ENCODE measurements at regions not wholly inside any gene's neighbourhood (a gene's known extent, or its start where the extent isn't known, plus 50 kb on each side); places are given as distances from the start of the nearest gene placed in this dataset.

DNA sequence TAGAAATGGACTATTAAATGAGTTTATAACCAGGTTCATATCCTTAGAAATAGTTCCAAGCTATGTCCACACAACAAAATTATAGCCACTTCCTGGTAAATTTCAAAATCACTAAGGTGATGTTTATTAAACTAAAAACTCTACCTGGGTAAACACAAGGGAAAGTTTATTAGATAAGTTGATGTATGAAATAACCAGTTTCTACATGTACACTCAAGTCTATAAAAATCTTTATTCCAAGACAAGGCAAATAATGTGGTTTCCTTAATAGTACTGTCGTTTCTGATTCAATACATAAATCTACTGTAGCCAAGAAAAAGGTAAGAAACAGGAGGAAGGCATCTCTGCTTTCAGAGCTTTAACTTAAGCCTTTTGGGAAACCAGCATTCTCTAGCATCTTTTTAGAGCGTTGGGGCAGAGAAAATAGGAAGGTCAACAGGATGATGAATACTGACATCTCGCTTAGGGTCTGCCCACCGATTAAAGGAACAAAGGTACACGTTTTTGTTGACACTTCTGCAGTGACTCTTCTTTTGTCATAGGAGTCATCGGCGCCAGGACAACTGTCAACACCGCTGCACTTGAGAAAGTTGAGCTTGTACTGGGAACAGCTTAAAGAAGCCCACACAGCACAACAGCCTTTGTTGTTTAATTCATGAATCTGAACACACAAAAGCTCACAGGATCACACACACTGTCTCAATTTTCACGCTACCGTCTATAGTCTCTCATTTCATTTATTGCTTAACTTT, 513.6 kb downstream of the SLCO4C1 start:
- TF ChIP-seq, protein P1, sequence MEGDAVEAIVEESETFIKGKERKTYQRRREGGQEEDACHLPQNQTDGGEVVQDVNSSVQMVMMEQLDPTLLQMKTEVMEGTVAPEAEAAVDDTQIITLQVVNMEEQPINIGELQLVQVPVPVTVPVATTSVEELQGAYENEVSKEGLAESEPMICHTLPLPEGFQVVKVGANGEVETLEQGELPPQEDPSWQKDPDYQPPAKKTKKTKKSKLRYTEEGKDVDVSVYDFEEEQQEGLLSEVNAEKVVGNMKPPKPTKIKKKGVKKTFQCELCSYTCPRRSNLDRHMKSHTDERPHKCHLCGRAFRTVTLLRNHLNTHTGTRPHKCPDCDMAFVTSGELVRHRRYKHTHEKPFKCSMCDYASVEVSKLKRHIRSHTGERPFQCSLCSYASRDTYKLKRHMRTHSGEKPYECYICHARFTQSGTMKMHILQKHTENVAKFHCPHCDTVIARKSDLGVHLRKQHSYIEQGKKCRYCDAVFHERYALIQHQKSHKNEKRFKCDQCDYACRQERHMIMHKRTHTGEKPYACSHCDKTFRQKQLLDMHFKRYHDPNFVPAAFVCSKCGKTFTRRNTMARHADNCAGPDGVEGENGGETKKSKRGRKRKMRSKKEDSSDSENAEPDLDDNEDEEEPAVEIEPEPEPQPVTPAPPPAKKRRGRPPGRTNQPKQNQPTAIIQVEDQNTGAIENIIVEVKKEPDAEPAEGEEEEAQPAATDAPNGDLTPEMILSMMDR (conservative IDR thresholded peaks at IDR 0.05; ENCODE audit: low read length), result no peak
- TF ChIP-seq EZH2phosphoT487 (IDR thresholded peaks at IDR 0.05; ENCODE audit: borderline replicate concordance, low read depth, low read length), result no peak

Measured in OCI-LY7 (cell line).